Thyroid gland (tissue), 4 donors: ENCODE measurements at regions not wholly inside any gene's neighbourhood (a gene's known extent, or its start where the extent isn't known, plus 50 kb on each side); places are given as distances from the start of the nearest gene placed in this dataset.

ENCODE experiments used
- POLR2A ChIP-seq, 2 donors: fragments of 450-650 bp; IDR thresholded peaks; one replicate each; pipeline ENCODE4 v1.6.1; 2017; ENCODE audit warnings: antibody characterized with exemption in 2 of 2, mild to moderate bottlenecking in 2 of 2, moderate library complexity in 1 of 2
- TF ChIP-seq, protein P1 (sequence below), 6 experiments: fragments of 200-600 bp in 3 of 6; fragments of 450-650 bp in 3 of 6; sonication (generic) in 3 of 6; IDR thresholded peaks; one replicate each; pipeline ENCODE4 v1.5.1; 2016 to 2019; ENCODE audit warnings: antibody characterized with exemption in 6 of 6, mild to moderate bottlenecking in 2 of 6, inconsistent platforms in 1 of 6, moderate library complexity in 1 of 6

DNA sequence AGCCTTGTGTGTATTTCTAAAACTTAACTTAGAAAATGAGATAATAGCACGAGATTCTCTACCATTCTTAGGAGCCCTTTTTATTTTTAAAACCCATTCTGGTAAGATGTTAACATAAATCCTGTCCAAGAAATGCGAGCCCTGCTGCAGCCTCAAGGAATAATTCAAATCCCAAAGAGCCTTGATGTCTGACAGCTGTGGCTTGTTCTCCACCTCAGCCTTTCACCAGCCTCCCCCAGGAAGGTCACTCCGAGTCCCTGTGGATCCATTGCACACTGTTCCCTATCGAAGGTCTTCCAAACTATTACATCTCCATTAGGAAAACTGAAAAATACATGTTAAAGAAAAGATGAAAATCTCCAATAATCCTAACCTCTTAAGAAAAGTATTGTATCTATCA, 98.5 kb upstream of the S1PR3 start:
- TF ChIP-seq, protein P1, sequence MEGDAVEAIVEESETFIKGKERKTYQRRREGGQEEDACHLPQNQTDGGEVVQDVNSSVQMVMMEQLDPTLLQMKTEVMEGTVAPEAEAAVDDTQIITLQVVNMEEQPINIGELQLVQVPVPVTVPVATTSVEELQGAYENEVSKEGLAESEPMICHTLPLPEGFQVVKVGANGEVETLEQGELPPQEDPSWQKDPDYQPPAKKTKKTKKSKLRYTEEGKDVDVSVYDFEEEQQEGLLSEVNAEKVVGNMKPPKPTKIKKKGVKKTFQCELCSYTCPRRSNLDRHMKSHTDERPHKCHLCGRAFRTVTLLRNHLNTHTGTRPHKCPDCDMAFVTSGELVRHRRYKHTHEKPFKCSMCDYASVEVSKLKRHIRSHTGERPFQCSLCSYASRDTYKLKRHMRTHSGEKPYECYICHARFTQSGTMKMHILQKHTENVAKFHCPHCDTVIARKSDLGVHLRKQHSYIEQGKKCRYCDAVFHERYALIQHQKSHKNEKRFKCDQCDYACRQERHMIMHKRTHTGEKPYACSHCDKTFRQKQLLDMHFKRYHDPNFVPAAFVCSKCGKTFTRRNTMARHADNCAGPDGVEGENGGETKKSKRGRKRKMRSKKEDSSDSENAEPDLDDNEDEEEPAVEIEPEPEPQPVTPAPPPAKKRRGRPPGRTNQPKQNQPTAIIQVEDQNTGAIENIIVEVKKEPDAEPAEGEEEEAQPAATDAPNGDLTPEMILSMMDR (IDR thresholded peaks at IDR 0.05), result no peak
- no peak for TF ChIP-seq POLR2A (IDR thresholded peaks at IDR 0.05)
